ENCODE measurements at regions not wholly inside any gene's neighbourhood (a gene's known extent, or its start where the extent isn't known, plus 50 kb on each side); places are given as distances from the start of the nearest gene placed in this dataset.

- H3K4me3 ChIP-seq, result no peak overlapping the region
- TF ChIP-seq EP300 (IDR thresholded peaks at IDR 0.05), result no peak
- TF ChIP-seq CTCF (IDR thresholded peaks at IDR 0.05), result no peak
- TF ChIP-seq POLR2A (IDR thresholded peaks at IDR 0.05), result no peak
- no peaks in the 10 kb centered on the region for H3K27me3 ChIP-seq
- H3K9me3 ChIP-seq, result no peaks in the 10 kb centered on the region
- H3K36me3 ChIP-seq, result no peaks in the 10 kb centered on the region
- 86 to 90% methylated on average over 5 of the region's 5 CpGs for WGBS, 2 donors
- no peak for DNase-seq (ENCODE audit: low spot score in 2 of 2)
- H3K27ac ChIP-seq, result no peak overlapping the region
- no peaks in the 10 kb centered on the region for H3K4me1 ChIP-seq
These were observed 288.0 kb downstream of the ADGB start for GRCh38 chr6:146886587-146887446.

- no peaks in the 10 kb centered on the region for H3K4me1 ChIP-seq
- H3K27me3 ChIP-seq, result no peaks in the 10 kb centered on the region
- WGBS, 2 donors, result 74 to 87% methylated on average over 7 of the region's 7 CpGs
- no peak for DNase-seq (ENCODE audit: low spot score in 2 of 2)
- TF ChIP-seq EP300 (IDR thresholded peaks at IDR 0.05) (no peak), CTCF (IDR thresholded peaks at IDR 0.05) (no peak), POLR2A (IDR thresholded peaks at IDR 0.05) (no peak)
- no peak overlapping the region for H3K4me3 ChIP-seq
- no peak overlapping the region for H3K27ac ChIP-seq
- no peaks in the 10 kb centered on the region for H3K9me3 ChIP-seq
- no peaks in the 10 kb centered on the region for H3K36me3 ChIP-seq
These were observed 288.8 kb downstream of the ADGB start for GRCh38 chr6:146887447-146888077.

- Histone ChIP-seq H3K27me3 (no peaks in the 10 kb centered on the region), H3K9me3 (no peaks in the 10 kb centered on the region), H3K4me1 (no peaks in the 10 kb centered on the region), H3K4me3 (no peak overlapping the region), H3K27ac (no peak overlapping the region), H3K36me3 (no peaks in the 10 kb centered on the region)
- no peak for DNase-seq (ENCODE audit: low spot score in 2 of 2)
- WGBS, 2 donors, result 64 to 78% methylated on average over 4 of the region's 4 CpGs
- TF ChIP-seq CTCF (IDR thresholded peaks at IDR 0.05) (no peak), POLR2A (IDR thresholded peaks at IDR 0.05) (no peak), EP300 (IDR thresholded peaks at IDR 0.05) (no peak)
These were observed 290.5 kb downstream of the ADGB start for GRCh38 chr6:146889303-146889702.

GRCh38 chr6:146890172-146890571 is 291.4 kb downstream of the ADGB start:
- 79 to 82% methylated on average over 3 of the region's 3 CpGs for WGBS, 2 donors
- no peaks in the 10 kb centered on the region for H3K9me3 ChIP-seq
- H3K27ac ChIP-seq, result no peak overlapping the region
- no peak overlapping the region for H3K4me3 ChIP-seq
- no peaks in the 10 kb centered on the region for H3K4me1 ChIP-seq
- H3K36me3 ChIP-seq, result no peaks in the 10 kb centered on the region
- no peak for DNase-seq (ENCODE audit: low spot score in 2 of 2)
- H3K27me3 ChIP-seq, result no peaks in the 10 kb centered on the region
- TF ChIP-seq CTCF (IDR thresholded peaks at IDR 0.05) (no peak), EP300 (IDR thresholded peaks at IDR 0.05) (no peak), POLR2A (IDR thresholded peaks at IDR 0.05) (no peak)
